GM19395 (cell line): ENCODE measurements at regions not wholly inside any gene's neighbourhood (a gene's known extent, or its start where the extent isn't known, plus 50 kb on each side); places are given as distances from the start of the nearest gene placed in this dataset.
"Not testable (repeated sequence)": the region's sequence is repeated elsewhere in the genome, so short reads cannot be mapped to it uniquely, and the experiment has no call there.

Source experiments
- ATAC-seq: cut with Tn5 transposase; IDR thresholded peaks from one replicate; pipeline ENCODE4 v1.9.1; 2021; ENCODE audit warnings: mild to moderate bottlenecking, moderate library complexity; ENCODE audit not compliant: unreplicated experiment

GRCh38 chr13:27363637-27364036 is 60.8 kb upstream of the GTF3A start:
- ATAC-seq = not testable (repeated sequence)

GRCh38 chr13:27367570-27367969 is 56.8 kb upstream of the GTF3A start:
- ATAC-seq = no peak

DNA sequence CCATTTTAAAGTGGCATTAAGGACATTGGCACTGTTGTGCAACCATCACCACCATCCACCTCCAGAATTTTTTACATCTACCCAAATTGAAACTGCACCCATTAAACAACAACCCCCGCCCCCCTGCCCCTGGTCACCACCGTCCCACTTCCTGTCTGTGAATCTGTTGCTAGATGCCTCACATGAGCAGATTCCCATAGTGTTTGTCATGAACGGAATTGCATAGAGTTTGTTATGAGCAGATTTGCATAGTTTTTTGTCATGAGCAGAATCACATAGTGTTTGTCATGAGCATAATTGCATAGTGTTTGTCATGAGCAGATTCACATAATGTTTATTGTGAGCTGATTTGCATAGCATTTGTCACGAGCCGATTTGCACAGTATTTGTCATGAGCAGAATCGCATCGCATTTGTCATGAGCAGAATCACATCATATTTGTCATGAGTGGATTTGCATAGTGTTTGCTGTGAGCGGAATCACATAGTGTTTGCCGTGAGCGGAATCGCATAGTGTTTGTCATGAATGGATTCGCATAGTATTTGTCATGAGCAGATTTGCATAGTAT is 54.0 kb upstream of the GTF3A start:
- no peak for ATAC-seq

DNA sequence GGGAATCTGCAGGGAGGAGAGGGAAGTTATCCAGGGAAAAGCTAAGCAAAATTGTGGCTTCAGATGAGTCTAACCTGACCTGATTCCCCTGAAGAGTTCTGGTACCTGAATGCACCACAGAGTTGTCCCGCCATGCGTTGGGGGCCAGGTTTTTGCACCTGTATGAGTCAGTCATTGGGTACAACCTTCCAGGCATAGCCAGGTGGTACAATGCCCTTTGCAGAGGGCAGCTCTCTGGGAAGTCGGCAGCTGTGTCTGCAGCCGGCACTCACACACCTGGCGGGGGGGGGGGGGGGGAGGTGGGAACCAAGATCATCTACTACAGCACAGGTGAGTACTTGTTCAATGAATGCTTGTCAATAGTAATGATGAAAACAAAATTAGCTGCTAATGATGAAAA is 52.5 kb upstream of the GTF3A start:
- ATAC-seq = no peak

DNA sequence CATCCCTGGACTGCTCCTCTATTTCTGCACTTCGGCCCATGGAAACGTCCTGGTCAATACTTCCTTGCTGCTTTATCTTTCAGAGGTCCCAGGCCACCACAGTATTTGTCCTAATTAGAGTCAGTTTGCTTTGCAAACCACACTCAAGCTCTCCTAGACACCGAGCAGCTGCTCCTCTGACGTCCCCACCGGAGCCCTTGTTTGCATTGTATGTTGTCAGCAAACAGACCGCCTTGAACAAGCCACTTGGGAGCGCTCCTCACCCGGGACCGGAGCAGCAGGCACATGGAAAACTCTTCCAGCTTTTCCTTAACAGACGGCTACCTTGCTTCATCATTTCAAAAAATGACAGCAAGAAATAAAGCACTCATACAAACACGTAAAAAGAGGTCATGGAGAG is 51.5 kb upstream of the GTF3A start:
- ATAC-seq = no peak

DNA sequence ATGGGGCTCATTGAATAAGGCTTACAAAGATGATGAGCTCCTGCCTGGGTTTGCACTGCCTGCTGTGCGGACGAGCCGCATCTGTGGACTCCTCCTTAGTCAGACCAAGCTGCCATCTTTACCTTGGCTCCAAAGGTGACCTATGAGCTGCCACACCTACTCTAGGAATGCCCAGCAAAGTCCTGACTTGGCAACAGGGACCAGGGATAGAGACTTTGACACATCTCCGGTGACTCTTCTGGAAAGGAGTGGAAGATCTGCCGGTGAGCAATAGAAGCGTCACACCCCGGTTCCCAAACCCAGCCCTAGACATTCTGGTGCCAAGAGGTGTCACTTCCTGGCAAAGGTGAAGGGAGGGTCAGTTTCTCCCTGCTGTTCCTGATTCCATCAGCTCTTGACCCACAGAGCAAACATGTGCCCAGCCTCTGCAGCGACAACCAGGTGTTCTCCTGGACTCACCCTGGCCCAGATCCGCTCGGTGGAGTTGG is 50.2 kb upstream of the GTF3A start:
- no peak for ATAC-seq
